K562 (cell line): ENCODE measurements at regions not wholly inside any gene's neighbourhood (a gene's known extent, or its start where the extent isn't known, plus 50 kb on each side); places are given as distances from the start of the nearest gene placed in this dataset.

Source experiments
- ASH1L ChIP-seq: fragments of 450-650 bp; IDR thresholded peaks from 2 replicates; pipeline ENCODE4 v1.6.1; 2018; ENCODE audit warnings: borderline replicate concordance, mild to moderate bottlenecking, low read depth; ENCODE audit not compliant: partially characterized antibody
- ELF2 ChIP-seq: fragments of 250-450 bp; sonication (Bioruptor Pico); IDR thresholded peaks from 2 replicates; pipeline ENCODE4 v1.5.0; 2021; ENCODE audit warnings: mild to moderate bottlenecking
- HNRNPUL1 ChIP-seq: fragments of 200-400 bp; formaldehyde crosslinking; IDR thresholded peaks from 2 replicates; pipeline ENCODE4 v1.6.1; 2017; ENCODE audit warnings: low read length
- HSF4 ChIP-seq: fragments of 250-450 bp; sonication (Bioruptor Pico); IDR thresholded peaks from 2 replicates; pipeline ENCODE4 v2.1.2; 2022; ENCODE audit warnings: mild to moderate bottlenecking, moderate library complexity, borderline replicate concordance
- MAFF ChIP-seq: IDR thresholded peaks from 2 replicates; pipeline ENCODE4 v1.6.1; 2012; ENCODE audit warnings: low read length, improper control_type of control experiment
- NCOA4 ChIP-seq: fragments of 450-650 bp; IDR thresholded peaks from 2 replicates; pipeline ENCODE4 v1.6.1; 2018; ENCODE audit warnings: mild to moderate bottlenecking; ENCODE audit not compliant: partially characterized antibody
- NRF1 ChIP-seq, 2 experiments: fragments of 450-650 bp; IDR thresholded peaks in 1 of 2; conservative IDR thresholded peaks in 1 of 2; 2 replicates each; pipeline ENCODE4 v1.6.1; 2014; ENCODE audit warnings: mild to moderate bottlenecking in 2 of 2
- PKNOX1 ChIP-seq: fragments of 450-650 bp; IDR thresholded peaks from 2 replicates; pipeline ENCODE4 v1.6.1; 2016
- PTBP1 ChIP-seq: fragments of 200-400 bp; formaldehyde crosslinking; IDR thresholded peaks from 2 replicates; pipeline ENCODE4 v1.6.1; 2017; ENCODE audit warnings: low read depth, low read length
- SAFB ChIP-seq: fragments of 200-400 bp; formaldehyde crosslinking; IDR thresholded peaks from 2 replicates; pipeline ENCODE4 v1.6.1; 2017; ENCODE audit warnings: low read depth, low read length, borderline replicate concordance
- SRSF3 ChIP-seq: fragments of 200-400 bp; formaldehyde crosslinking; IDR thresholded peaks from 2 replicates; pipeline ENCODE4 v1.6.1; 2016; ENCODE audit warnings: mild to moderate bottlenecking, low read length, moderate library complexity; ENCODE audit not compliant: insufficient read depth
- TSC22D4 ChIP-seq: fragments of 450-650 bp; IDR thresholded peaks from 2 replicates; pipeline ENCODE4 v1.6.1; 2016; ENCODE audit warnings: missing genetic modification characterization, missing biosample characterization, control low read depth
- XRCC4 ChIP-seq: IDR thresholded peaks from one replicate; pipeline ENCODE4 v1.6.1; 2011; ENCODE audit not compliant: insufficient read depth, insufficient read length; ENCODE audit errors: extremely low read depth
- ZNF121 ChIP-seq: sonication (generic); formaldehyde crosslinking; conservative IDR thresholded peaks from 2 replicates; pipeline ENCODE4 v1.8.0; 2022; ENCODE audit warnings: missing genetic modification reagents
- ZNF133 ChIP-seq: fragments of 250-450 bp; sonication (Bioruptor Pico); IDR thresholded peaks from 2 replicates; pipeline ENCODE4 v1.4.0; 2020; ENCODE audit warnings: mild to moderate bottlenecking
- ZNF134 ChIP-seq: fragments of 250-450 bp; sonication (Bioruptor Pico); conservative IDR thresholded peaks from 2 replicates; pipeline ENCODE4 v1.4.0; 2020
- ZNF274 ChIP-seq: IDR thresholded peaks from 2 replicates; pipeline ENCODE4 v1.6.1; 2011; ENCODE audit warnings: low read depth, mild to moderate bottlenecking, low read length, moderate library complexity, borderline replicate concordance
- ZNF445 ChIP-seq: fragments of 250-450 bp; sonication (Bioruptor Pico); IDR thresholded peaks from 2 replicates; pipeline ENCODE4 v1.4.0; 2020; ENCODE audit warnings: low read depth, mild to moderate bottlenecking, moderate library complexity
- ZNF511 ChIP-seq: sonication (generic); formaldehyde crosslinking; IDR thresholded peaks from 2 replicates; pipeline ENCODE4 v1.8.0; 2022; ENCODE audit warnings: mild to moderate bottlenecking, missing genetic modification reagents
- TF ChIP-seq, protein P1 (sequence below): fragments of 250-450 bp; sonication (Bioruptor Pico); IDR thresholded peaks from 2 replicates; pipeline ENCODE4 v1.9.0; 2021; ENCODE audit warnings: mild to moderate bottlenecking
- TF ChIP-seq, protein P2 (sequence below): fragments of 450-650 bp; IDR thresholded peaks from 2 replicates; pipeline ENCODE4 v1.6.1; 2017; ENCODE audit warnings: mild to moderate bottlenecking, moderate library complexity
- TF ChIP-seq, protein P3 (sequence below): fragments of 450-650 bp; formaldehyde crosslinking; IDR thresholded peaks from 2 replicates; pipeline ENCODE4 v1.4.0; 2020; ENCODE audit warnings: mild to moderate bottlenecking

- TF ChIP-seq PKNOX1 (peak; percentile 78), HSF4 (peak; percentile 94; the same call in 1 of the 2 replicates), TSC22D4 (tag) (peak; percentile 76; the same call in 1 of the 2 replicates), ZNF121 (CRISPR knock-in tag) (no peak), ASH1L (no peak), NCOA4 (peak; percentile 88), ZNF134 (peak; percentile 71), SRSF3 (no peak), NRF1 (conservative IDR thresholded peaks at IDR 0.05 in 1 of 2, IDR thresholded peaks at IDR 0.05 in 1 of 2) (peak; percentile 76 to 77), PTBP1 (no peak), ZNF511 (CRISPR knock-in tag) (no peak; the same call in 1 of the 2 replicates), XRCC4 (no peak), SAFB (no peak), ZNF133 (CRISPR knock-in tag) (no peak), MAFF (peak; percentile 72), ZNF274 (peak; percentile 67; the same call in 1 of the 2 replicates), HNRNPUL1 (no peak), ZNF445 (CRISPR knock-in tag) (peak; percentile 88), ELF2 (CRISPR knock-in tag) (0 out of 2 replicates have a peak, but pooled peaks have one; percentile 38)
- TF ChIP-seq, protein P1, sequence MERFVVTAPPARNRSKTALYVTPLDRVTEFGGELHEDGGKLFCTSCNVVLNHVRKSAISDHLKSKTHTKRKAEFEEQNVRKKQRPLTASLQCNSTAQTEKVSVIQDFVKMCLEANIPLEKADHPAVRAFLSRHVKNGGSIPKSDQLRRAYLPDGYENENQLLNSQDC (CRISPR knock-in tag), result peak; percentile 66; the same call in 1 of the 2 replicates
- TF ChIP-seq, protein P2, sequence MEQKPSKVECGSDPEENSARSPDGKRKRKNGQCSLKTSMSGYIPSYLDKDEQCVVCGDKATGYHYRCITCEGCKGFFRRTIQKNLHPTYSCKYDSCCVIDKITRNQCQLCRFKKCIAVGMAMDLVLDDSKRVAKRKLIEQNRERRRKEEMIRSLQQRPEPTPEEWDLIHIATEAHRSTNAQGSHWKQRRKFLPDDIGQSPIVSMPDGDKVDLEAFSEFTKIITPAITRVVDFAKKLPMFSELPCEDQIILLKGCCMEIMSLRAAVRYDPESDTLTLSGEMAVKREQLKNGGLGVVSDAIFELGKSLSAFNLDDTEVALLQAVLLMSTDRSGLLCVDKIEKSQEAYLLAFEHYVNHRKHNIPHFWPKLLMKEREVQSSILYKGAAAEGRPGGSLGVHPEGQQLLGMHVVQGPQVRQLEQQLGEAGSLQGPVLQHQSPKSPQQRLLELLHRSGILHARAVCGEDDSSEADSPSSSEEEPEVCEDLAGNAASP, result no peak
- TF ChIP-seq, protein P3, sequence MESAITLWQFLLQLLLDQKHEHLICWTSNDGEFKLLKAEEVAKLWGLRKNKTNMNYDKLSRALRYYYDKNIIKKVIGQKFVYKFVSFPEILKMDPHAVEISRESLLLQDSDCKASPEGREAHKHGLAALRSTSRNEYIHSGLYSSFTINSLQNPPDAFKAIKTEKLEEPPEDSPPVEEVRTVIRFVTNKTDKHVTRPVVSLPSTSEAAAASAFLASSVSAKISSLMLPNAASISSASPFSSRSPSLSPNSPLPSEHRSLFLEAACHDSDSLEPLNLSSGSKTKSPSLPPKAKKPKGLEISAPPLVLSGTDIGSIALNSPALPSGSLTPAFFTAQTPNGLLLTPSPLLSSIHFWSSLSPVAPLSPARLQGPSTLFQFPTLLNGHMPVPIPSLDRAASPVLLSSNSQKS (CRISPR knock-in tag), result peak; percentile 87
Observed at GRCh38 chr2:157929871-157930667, 53.9 kb upstream of the ACVR1 start (continued).
